ENCODE measurements at regions not wholly inside any gene's neighbourhood (a gene's known extent, or its start where the extent isn't known, plus 50 kb on each side); places are given as distances from the start of the nearest gene placed in this dataset.

GRCh38 chr1:83552820-83553219 lies 446.1 kb downstream of the TTLL7 start:
- no peak for TF ChIP-seq RFX5 (IDR thresholded peaks at IDR 0.05; ENCODE audit: low read depth, low read length)
- no peak for TF ChIP-seq CTCF (conservative IDR thresholded peaks at IDR 0.05; ENCODE audit: low read depth, low read length)
- TF ChIP-seq CEBPB (IDR thresholded peaks at IDR 0.05; ENCODE audit: low read depth, low read length), result no peak
- no peak for TF ChIP-seq FOS (IDR thresholded peaks at IDR 0.05; ENCODE audit: low read depth, low read length)
- TF ChIP-seq USF2 (IDR thresholded peaks at IDR 0.05; ENCODE audit: low read depth, low read length), result no peak
- no peak for TF ChIP-seq POLR2A (IDR thresholded peaks at IDR 0.05; ENCODE audit: low read depth, low read length)
- TF ChIP-seq MAZ (IDR thresholded peaks at IDR 0.05; ENCODE audit: borderline replicate concordance, low read depth, low read length), result no peak
